ENCODE measurements at regions not wholly inside any gene's neighbourhood (a gene's known extent, or its start where the extent isn't known, plus 50 kb on each side); places are given as distances from the start of the nearest gene placed in this dataset.

DNA sequence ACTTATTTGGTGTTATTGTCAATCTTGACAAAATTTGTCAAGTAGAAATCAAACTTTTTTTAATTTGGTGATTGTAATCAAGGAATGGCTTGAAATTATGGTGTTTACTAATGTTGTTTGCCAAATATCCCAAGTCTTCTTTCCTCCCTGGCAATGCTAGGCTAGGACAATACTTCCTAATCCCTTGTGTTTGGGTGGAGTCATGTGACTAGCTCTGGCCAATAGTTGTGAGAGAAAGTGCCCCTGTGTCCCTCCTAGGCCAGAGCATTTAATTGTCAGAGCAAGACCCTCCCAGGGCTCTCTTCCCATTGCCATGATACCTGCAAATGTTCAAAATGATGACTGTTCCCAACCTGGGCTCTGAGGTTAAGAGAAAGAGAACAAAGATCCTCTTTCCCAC is 132.7 kb downstream of the ANXA2 start:
- no peaks in the 10 kb centered on the region for H3K9me3 ChIP-seq
- no peaks in the 10 kb centered on the region for H3K36me3 ChIP-seq
- intact Hi-C loops (cut with DNase I; ENCODE audit: low total_unique reads): no loop called here
- peaks cover 0 to 37% (median 0%) of the 10 kb centered on the region in 3 donors for H3K27me3 ChIP-seq
- no peak for DNase-seq
- TF ChIP-seq POLR2AphosphoS5 (IDR thresholded peaks at IDR 0.05): no peak
- TF ChIP-seq, protein P1, sequence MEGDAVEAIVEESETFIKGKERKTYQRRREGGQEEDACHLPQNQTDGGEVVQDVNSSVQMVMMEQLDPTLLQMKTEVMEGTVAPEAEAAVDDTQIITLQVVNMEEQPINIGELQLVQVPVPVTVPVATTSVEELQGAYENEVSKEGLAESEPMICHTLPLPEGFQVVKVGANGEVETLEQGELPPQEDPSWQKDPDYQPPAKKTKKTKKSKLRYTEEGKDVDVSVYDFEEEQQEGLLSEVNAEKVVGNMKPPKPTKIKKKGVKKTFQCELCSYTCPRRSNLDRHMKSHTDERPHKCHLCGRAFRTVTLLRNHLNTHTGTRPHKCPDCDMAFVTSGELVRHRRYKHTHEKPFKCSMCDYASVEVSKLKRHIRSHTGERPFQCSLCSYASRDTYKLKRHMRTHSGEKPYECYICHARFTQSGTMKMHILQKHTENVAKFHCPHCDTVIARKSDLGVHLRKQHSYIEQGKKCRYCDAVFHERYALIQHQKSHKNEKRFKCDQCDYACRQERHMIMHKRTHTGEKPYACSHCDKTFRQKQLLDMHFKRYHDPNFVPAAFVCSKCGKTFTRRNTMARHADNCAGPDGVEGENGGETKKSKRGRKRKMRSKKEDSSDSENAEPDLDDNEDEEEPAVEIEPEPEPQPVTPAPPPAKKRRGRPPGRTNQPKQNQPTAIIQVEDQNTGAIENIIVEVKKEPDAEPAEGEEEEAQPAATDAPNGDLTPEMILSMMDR (IDR thresholded peaks at IDR 0.05): no peak
- no peak for TF ChIP-seq EP300 (IDR thresholded peaks at IDR 0.05)
- no peak for TF ChIP-seq POLR2A (IDR thresholded peaks at IDR 0.05)
- no peak overlapping the region for H3K27ac ChIP-seq
- no peak overlapping the region for H3K4me3 ChIP-seq
- H3K4me1 ChIP-seq: no peaks in the 10 kb centered on the region

DNA sequence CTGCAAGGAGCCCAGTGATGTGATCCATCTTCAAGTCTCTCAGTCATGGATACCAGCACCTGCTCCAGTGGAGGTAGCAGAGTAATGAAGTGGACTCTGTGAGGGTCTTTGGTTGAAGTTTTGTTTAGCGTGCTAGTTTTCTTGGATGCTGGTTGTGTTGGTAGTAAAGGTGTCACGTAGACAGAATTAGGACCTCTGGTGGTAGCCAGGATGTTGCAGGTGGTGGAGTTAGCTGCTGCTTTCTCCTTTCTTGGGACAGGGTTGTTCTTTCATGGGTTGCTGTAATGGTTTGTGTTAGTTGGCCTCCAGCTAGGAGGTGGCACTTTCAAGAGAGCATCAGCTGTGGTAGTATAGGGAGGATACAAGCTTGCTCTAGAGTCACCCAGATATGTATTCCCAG is 125.2 kb downstream of the ANXA2 start:
- Histone ChIP-seq H3K4me1 (no peaks in the 10 kb centered on the region), H3K27ac (no peak overlapping the region), H3K36me3 (no peaks in the 10 kb centered on the region), H3K27me3 (peaks cover 0 to 18% (median 0%) of the 10 kb centered on the region in 3 donors), H3K4me3 (no peak overlapping the region), H3K9me3 (peaks cover 9 to 20% (median 18%) of the 10 kb centered on the region in 4 donors)
- DNase-seq: no peak
- intact Hi-C loops (cut with DNase I; ENCODE audit: low total_unique reads): no loop called here
- WGBS, 5 donors: 78 to 94% (median 83%) methylated on average over 2 of the region's 2 CpGs
- TF ChIP-seq, protein P1 (IDR thresholded peaks at IDR 0.05): no peak
- TF ChIP-seq POLR2A (IDR thresholded peaks at IDR 0.05): no peak
- no peak for TF ChIP-seq EP300 (IDR thresholded peaks at IDR 0.05)
- no peak for TF ChIP-seq POLR2AphosphoS5 (IDR thresholded peaks at IDR 0.05)

DNA sequence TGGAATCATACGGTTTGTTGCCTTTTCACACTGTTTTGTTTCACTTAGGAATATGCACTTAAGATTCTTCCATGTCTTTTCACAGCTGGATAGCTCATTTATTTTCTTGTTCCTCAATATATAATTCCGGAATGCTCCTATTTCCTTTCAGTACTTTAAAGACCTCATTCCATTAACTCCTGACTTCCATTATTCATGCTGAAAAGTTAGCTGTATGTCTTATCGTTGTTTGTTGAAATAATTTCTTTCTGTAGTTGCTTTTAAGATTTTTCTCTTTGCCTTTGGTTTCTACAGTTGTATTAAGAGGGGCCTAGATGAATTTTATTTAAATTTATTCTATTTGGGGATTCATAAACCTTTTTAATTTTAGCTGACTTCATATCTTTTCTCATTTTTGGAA is 122.2 kb downstream of the ANXA2 start:
- H3K4me1 ChIP-seq: no peaks in the 10 kb centered on the region
- no peak overlapping the region for H3K27ac ChIP-seq
- WGBS, 5 donors: 58 to 89% (median 85%) methylated on average over 3 of the region's 3 CpGs
- H3K27me3 ChIP-seq: peaks cover 0 to 21% (median 0%) of the 10 kb centered on the region in 3 donors
- TF ChIP-seq POLR2A (IDR thresholded peaks at IDR 0.05): no peak
- TF ChIP-seq, protein P1 (IDR thresholded peaks at IDR 0.05): no peak
- TF ChIP-seq EP300 (IDR thresholded peaks at IDR 0.05): no peak
- TF ChIP-seq POLR2AphosphoS5 (IDR thresholded peaks at IDR 0.05): no peak
- peaks cover 9 to 20% (median 17%) of the 10 kb centered on the region in 4 donors for H3K9me3 ChIP-seq
- intact Hi-C loops (cut with DNase I; ENCODE audit: low total_unique reads): no loop called here
- no peak overlapping the region for H3K4me3 ChIP-seq
- no peak for DNase-seq
- H3K36me3 ChIP-seq: no peaks in the 10 kb centered on the region

DNA sequence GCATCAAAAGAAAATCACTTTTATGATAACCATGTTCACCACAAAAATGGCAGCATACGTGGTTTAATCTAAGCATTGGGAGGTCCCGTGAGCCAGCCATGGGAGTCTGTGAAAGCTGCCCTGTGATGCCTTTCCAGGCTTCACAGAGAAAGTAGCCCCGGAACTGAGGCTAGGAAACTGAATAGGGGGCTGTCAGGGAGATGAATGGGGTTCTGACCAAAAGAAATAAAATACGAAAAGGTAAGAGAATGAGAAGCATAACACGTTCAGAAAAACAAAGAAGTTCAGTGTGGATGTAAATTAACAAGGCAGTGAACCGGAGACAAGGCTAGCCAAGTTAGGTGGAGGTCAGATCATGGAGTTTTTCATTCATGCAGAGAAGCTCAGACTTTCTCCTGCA is 118.9 kb downstream of the ANXA2 start:
- no peak for DNase-seq
- H3K36me3 ChIP-seq: no peaks in the 10 kb centered on the region

More for the DNA sequence above, 118.9 kb downstream of the ANXA2 start:
- 70 to 80% (median 78%) methylated on average over 6 of the region's 6 CpGs for WGBS, 5 donors
- H3K9me3 ChIP-seq: peaks cover 9 to 20% (median 15%) of the 10 kb centered on the region in 4 donors
- H3K27me3 ChIP-seq: peaks cover 0 to 17% (median 0%) of the 10 kb centered on the region in 3 donors
- TF ChIP-seq EP300 (IDR thresholded peaks at IDR 0.05) (no peak), POLR2AphosphoS5 (IDR thresholded peaks at IDR 0.05) (no peak), POLR2A (IDR thresholded peaks at IDR 0.05) (no peak)
- TF ChIP-seq, protein P1 (IDR thresholded peaks at IDR 0.05): no peak
- H3K4me1 ChIP-seq: no peaks in the 10 kb centered on the region
- H3K27ac ChIP-seq: no peak overlapping the region
- no peak overlapping the region for H3K4me3 ChIP-seq
- intact Hi-C loops (cut with DNase I; ENCODE audit: low total_unique reads): no loop called here

All from stomach (tissue), 8 donors.